HG03066 (cell line): ENCODE measurements at regions not wholly inside any gene's neighbourhood (a gene's known extent, or its start where the extent isn't known, plus 50 kb on each side); places are given as distances from the start of the nearest gene placed in this dataset.

Experiments used
- ATAC-seq: cut with Tn5 transposase; IDR thresholded peaks from one replicate; pipeline ENCODE4 v1.9.1; 2021; ENCODE audit warnings: low read depth; ENCODE audit not compliant: unreplicated experiment

DNA sequence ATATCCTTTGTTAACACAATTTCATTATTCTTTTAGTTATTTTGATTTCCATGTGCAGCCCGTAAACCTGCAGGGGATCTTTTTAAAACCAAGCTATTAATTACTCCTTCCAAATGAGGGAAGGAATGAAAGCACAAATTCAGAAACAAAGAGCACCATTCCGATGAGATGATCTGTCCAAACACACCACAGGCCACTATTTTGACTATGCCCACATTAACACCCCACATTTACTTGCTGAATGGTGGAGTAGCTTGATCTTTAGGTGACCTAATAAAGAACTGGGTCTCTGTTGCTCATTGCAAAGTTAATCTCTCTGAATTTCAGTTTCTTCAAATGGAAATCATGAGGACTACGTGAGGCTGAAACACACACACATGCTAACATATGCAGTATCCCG, 218.0 kb downstream of the IRS1 start:
- no peak for ATAC-seq

DNA sequence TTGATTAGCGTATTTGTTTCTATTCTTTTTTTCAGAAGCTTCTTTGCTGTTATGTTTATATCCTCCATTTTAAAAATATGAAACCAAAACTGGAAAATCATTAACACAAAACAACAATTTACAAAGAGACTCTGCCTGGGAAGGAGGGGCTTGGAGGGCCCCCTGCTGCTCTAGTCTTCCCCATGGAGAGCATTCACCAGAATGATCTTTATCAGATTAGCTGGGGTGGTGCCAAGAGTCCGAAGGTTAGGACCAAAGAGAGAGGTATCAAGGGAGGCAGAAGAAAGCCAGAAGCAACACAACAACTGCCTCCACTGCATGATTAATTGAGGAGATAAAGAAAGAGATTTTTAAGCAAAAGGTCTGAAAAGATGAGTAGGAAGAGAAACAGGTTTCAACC, 218.6 kb downstream of the IRS1 start:
- ATAC-seq, result no peak

DNA sequence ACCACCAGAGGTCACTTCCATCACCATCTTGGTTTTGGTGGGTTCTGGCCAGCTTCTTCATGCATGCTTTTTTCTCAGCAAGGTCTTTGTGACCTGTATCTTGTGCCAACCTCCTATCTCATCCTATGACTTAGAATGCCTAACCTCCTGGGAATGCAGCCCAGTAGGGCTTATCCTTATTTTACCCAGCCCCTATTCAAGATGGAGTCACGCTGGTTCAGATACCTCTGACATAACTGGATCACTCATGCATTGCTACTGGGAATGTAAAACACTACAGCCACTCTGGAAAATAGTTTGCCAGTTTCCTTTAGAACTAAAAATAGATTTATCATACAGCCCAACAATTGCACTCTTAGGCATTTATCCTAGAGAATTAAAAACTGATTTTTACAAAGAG, 219.2 kb downstream of the IRS1 start:
- no peak for ATAC-seq

DNA sequence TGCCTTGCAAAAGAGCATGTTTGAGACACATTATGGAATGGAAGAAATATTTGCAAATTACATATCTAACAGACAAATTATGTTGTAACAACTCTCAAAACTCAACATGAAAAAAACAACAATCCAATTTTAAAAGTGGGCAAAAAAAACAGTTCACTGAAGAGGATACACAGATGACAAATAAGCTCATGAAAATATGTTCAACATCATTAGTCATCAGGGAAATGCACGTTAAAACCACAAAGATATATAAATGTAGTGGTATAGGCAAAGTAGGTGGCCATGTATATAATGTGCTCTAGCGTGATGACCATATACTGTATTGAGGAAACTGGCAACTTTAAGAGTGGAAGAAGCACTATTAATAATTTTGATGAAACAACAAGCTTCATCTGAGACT, 220.1 kb downstream of the IRS1 start:
- no peak for ATAC-seq

DNA sequence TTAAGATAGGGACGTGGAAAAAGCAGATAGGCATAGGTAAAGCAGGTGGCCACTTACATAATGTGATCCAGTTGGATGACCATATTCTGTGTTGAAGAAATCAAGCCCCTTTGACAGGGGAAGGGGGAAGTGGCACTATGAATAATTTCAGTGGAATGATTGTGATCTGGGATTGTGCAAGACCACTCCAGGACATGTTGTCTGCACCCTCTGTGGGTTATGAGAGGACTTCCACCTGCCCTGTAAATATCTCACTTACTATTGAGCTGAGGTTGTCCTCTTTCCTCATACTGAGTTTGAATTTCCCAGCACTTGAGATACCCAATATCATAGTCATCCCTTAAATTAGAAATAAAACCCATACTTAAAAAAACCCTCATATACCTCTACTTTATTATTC, 220.7 kb downstream of the IRS1 start:
- ATAC-seq, result no peak

DNA sequence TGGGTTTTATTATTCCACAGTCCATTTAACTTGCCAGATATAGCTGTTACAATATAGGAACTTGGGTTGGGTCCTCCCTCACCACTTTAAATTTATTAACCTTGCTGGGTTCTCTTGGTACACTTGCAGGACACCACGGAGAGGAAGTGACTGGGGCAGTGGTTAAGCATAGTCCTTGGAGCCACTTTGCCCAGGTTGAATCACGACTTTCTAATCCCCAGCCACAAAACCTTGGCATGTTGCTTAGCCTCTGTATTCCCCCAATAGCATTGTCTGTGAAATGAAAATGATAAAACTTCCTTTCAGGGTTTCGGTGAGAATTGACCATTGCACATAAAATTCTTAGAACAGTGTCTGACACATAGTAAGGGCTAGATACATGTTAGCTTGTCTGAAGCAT, 221.2 kb downstream of the IRS1 start:
- no peak for ATAC-seq

DNA sequence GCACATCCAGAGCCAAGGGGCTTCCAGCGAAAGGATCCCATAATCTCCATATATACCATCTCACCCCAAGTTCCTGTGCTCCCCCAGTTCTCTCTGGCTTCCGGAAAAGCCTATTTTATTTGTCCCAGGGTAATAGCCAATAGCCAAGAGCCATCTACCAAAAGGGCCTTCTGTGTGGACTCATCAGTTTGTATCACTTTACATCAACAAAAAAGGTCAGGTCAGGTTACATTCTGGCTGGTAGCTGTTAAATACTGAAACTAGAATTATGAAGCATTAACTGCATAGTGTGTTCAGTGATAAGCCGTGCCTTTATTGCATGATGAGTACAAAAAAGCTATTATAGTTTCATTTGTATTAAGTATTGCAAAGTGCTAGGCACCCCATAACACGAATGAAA, 223.7 kb downstream of the IRS1 start:
- no peak for ATAC-seq

DNA sequence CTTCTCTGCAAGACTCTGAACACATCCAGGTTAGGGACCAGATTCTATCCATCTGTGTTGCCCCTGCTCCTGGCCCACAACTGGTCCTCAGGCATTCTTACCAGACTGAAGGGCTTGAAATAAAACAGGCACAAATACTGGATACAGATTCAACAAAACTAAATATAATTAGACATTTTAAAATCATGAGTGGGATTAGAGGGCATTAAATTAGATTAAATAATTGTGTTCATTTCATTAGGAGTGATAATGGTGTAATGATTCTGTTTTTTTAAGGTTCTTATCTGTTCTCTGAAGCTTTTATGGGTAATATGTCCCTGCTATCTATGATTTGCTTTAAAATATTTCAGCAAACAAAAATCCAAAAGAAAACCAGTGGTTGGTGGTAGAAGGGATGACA, 226.5 kb downstream of the IRS1 start:
- ATAC-seq, result no peak

DNA sequence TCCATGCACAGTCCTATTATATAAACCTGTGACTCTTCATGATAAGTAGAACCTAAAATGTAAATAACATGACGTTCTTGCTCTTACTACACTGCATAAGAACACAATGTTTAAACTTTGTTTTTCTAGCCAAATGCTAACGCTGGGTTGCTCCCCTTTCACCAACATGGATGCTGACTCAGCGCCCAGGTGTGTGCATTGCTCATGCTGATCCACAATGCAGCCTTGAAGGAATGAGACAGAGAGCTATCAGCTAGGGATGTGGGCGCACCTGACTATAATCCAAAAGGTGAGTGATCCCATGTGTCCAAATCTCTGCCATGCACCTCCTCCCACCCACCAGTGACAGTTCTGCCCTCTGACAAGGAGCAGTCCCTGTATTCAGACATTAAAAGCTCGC, 235.0 kb downstream of the IRS1 start:
- ATAC-seq, result no peak

DNA sequence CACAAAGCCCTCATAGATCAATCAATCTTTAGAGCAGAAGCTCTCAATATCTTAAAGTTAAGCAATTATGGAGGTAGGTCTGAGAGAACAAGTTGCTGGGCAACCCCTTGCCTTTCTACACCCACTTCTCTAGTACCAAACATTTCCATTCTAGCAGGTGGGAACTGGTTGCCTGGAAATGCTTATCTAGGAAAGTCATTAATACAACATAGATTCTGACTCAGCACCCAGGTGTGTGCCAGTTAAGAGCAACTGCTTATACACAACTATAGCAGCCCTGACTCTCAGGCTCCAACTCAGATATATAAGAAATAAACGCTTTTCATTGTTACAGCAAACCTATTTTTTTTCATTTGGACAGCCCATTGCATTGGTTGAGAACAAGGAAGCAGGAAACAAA, 237.7 kb downstream of the IRS1 start:
- no peak for ATAC-seq

DNA sequence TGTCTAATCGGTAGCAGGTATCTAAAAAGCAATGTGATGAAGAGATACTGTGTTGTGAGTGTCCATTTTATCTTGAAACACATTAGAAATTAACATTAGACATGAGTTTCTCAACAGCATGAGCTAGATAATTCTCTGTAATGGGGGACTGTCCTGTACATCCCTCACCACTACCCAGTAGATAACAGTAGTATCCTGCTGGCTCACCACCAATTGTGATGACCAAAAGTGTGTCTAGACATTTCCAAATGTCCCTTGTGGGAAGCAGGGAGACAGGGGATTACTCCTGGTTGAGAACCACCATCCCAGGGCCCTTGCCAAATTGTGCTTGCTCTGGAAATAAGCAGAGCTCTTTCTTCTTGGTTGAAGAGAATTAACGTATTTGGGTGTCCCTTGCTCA, 239.3 kb downstream of the IRS1 start:
- no peak for ATAC-seq

DNA sequence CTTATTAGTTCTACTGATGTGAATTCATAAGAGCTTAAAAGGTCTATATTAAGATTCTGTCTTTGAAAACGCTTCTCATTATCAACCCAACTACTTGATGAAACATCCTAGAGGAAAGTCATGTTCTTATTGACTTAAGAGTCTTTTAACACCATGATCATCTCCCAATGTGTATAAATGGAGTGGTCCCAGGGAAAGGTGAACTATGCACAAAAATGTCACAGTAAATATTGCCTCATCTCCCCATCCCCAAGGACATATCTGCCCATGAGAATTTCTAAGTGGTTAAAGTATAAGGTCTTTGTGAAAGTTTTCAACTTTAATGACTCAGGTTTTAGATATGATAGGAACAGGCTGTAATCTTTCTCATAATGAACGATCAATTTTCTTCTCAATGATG, 240.1 kb downstream of the IRS1 start:
- no peak for ATAC-seq

DNA sequence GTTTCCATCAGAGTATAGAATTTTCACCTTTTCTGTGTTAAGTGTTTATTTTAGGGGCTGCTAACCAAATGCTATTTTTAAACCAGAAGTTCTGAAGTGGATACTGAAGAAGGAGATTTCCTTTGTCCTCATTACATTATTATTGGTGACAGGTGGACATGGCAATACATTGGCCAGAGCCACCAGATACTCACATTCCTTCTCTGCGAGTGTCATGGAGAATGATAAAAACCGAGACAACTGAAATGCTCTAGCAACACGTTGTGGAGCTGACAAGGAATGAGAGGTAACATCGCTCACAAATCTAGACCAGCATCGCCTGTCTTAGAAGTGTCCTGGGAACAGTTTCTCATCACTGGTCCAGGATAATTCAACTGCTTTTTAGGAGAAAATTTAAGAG, 241.2 kb downstream of the IRS1 start:
- no peak for ATAC-seq

DNA sequence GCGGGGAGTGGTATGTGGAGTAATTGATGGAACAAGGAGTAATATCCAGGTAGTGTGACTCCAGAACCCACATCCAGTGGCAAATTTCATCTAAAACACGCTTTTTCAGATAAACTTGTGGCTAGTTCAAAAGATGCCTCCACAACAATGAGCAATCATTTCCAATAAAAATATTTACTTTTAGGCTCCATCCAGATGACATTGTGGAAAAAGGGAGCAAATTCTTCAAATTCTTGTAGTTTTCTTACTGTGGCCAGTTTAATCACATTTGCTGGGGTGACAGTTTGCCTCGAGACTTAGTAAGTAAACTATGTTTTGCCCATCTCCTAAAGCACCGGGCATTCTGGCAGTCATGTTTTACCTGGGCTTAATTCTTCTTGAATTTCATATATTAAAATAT, 243.6 kb downstream of the IRS1 start:
- ATAC-seq, result no peak

DNA sequence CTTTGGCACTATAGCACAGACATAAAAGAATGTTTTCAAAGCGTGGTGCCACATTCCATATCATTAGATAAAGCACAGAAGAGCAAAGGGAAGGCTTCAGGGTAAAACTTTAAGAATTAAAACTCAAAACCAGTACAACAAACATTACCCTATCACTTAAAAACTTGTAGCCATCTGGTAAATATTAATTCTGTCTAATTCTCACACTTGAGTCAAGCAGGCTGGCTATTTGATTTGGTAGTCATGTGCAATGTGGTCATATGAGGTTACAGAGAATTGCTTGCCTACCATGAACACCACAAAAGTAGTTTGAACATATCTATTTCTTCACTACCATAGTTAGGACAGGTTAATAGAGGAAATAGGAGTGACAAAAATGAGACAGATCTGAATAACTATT, 244.9 kb downstream of the IRS1 start:
- ATAC-seq, result no peak

DNA sequence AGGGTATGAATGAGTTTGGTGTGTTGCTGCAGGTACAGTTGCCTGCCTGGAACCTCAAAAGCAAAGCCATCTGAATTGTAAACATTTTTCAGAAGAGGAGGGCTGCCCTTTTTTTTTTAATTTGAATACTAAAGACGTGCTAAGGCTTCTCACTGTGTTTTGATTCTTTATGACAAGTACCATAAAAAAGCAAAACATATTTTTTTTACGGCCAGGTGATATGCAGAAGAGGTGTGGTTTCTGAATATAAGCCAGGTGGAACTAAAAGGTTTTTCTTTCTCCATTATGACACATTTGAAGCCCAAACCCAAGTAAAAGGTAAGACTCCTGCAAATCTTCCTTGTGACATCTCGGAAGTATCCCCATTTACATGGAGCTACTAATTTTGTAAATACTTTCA, 246.3 kb downstream of the IRS1 start:
- ATAC-seq, result no peak

DNA sequence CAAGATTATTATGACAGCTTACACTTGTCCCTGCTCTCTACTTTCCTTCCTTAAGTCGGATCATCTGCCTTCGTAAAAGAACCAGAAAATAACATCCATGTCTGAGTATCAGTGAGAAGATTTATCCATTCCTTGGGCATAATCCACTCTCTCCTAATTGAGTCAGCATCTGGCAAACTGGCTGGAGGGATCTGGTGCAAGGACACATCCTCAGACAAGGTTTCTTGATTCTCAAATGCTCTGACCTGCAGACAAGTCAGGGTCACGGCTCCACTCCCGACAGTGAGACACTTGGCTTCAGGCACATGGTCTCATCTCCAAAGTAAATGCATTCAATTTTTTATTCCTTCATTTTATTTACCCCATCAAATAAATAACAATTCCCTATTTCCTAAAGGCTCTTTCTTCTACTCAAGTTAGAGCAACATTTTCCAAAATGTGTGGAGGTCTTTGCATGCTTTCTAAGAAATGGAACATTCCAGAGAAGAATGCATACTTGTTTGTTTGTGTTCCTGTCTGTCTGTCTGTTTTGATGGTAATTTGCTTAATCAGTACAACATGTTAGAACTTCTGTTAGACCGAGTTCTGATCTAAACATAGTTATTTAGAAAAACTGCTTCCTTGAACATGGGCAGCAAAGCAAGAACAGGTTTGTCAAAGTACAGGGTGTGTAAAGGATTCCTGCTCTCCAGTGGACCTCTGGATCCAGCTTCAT, 246.9 kb downstream of the IRS1 start:
- no peak for ATAC-seq

DNA sequence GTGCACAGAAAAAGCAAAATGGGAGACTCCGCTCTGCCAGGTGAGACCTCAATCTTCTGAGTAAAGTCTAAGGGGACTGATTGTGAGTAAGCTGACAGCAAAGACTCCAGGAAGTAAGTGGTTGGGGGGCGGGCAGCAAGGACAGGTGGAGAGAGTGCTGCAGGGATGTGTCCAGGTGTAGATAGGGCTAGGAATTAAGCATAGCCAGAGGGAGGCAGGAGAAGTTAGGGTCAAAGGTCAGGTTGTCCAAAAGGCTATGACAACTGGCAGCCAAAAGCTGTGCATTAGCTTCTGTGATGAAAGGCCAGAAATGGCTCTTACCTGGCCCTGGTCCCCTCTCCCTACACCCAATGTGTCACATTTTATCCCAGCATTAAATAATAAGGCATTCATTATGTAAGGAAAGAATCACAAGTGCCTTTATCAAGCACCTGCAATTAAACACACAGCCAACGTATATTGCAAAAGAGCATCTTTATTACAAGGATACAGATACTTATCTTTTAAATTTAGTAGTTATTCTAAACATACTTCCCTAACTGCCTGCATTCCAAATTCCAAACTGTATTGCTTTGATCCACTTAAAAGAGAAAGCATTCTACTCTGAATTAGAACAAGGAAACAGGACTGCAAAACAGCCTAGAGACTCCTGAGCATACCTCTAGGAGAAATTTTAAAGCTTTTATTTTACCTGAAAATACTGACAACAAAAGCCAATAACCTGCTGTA, 247.9 kb downstream of the IRS1 start:
- ATAC-seq, result no peak

DNA sequence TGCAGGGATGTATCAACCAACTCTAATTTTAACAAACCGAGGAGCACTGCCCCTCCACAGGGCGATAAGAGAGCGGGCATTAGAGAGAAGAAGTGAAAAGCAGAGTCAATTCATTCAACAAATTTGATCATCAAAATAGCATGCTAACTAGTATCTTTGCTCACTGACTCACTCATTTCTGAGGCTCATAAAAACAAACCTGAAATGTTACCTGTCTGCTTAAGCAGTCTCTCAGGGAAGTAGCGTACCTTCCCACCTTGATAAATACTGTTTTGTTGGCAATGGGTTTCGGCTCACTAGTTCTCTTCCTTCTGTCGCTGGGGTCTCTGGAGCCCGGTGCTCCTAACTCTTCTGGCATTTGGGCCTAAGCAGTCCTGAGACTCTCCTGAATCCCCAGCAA, 248.8 kb downstream of the IRS1 start:
- ATAC-seq, result no peak

DNA sequence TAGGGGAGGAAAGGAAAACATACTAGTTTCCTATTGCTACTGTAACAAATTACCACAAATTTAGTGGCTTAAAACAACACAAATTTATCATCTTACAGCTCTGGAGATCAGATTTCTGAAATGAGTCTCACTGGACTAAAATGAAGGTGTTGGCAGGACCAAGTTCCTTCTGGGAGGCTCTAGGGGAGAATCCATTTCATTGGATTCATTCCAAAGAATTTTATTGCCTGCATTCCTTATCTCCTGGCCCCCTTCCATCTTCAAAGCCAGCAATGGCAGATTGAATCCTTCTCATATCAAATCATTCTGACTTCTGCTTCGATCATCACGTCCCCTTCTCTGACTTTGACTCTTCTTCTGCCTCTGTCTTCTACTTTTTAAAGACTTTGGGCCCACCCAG, 250.9 kb downstream of the IRS1 start:
- ATAC-seq, result no peak

DNA sequence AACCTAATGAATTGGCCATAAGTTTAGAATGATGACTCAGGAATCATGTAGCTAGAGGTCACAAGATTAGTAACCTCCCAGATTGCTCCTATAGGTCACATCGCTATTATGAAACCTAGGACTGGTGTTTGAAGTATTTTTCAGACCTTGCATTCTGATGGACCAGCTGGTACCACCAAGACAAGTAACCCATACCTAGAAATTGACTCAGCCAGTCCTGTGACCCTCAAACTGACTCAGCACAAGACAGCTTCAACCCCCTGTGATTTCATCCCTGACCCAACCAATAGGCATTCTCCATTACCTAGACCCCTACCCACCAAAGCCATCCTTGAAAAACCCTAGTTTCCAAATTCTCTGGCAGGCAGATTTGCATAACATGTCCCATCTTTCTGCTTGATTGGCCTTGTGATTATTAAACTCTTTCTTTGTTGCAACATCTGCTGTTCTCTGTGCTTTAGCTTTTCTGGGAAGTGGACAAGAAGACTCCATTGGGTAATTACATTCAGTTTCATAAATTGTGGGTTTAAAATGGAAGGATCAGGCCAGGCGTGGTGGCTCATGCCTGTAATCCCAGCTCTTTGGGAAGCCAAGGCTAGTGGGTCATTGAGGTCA, 254.9 kb downstream of the IRS1 start:
- no peak for ATAC-seq
